ENCODE measurements at regions not wholly inside any gene's neighbourhood (a gene's known extent, or its start where the extent isn't known, plus 50 kb on each side); places are given as distances from the start of the nearest gene placed in this dataset.

GRCh38 chr14:27881063-27881462 lies 885.5 kb upstream of the FOXG1 start:
- ChIA-PET POLR2A (ENCODE audit: unreplicated experiment) (no interaction called here), CTCF (no interaction called here)
- Histone ChIP-seq H3K9ac (ENCODE audit: low read depth, low read length) (no peak overlapping the region), H3K14ac (replicated peaks; ENCODE audit: low read depth, low read length) (no peak overlapping the region), H3K4me2 (ENCODE audit: low read depth, low read length) (no peak overlapping the region), H2BK15ac (ENCODE audit: low read depth, low read length) (no peak overlapping the region), H3K18ac (ENCODE audit: low read depth, low read length) (no peak overlapping the region), H3K9me3 (ENCODE audit: control insufficient read depth, insufficient read depth, low read length) (peaks cover 2% of the 10 kb centered on the region; the same call in 1 of the 2 replicates), H3K9me1 (ENCODE audit: insufficient read depth, low read length) (no peaks in the 10 kb centered on the region), H2AK9ac (replicated peaks; ENCODE audit: low read depth, low read length, poor library complexity) (no peak overlapping the region), H2AFZ (replicated peaks; ENCODE audit: low read length, poor library complexity) (no peak overlapping the region), H4K91ac (ENCODE audit: insufficient read depth, low read depth, low read length) (no peak overlapping the region), H4K20me1 (ENCODE audit: insufficient read depth, low read length) (no peaks in the 10 kb centered on the region), H2AK5ac (ENCODE audit: low read depth, low read length) (no peak overlapping the region), H2BK20ac (ENCODE audit: low read depth, low read length) (no peak overlapping the region), H4K8ac (ENCODE audit: low read depth in 2 of 2, low read length in 2 of 2) (no peak overlapping the region), H3K36me3 (ENCODE audit: control insufficient read depth, insufficient read depth, low read length) (no peaks in the 10 kb centered on the region), H3K56ac (ENCODE audit: extremely low read depth, insufficient read depth, low read length) (no peak overlapping the region), H3K27me3 (ENCODE audit: control insufficient read depth, insufficient read depth, low read length) (no peaks in the 10 kb centered on the region), H3K4me1 (ENCODE audit: control insufficient read depth, insufficient read depth, low read length) (no peaks in the 10 kb centered on the region), H4K5ac (ENCODE audit: low read depth, low read length) (no peak overlapping the region), H2BK120ac (ENCODE audit: low read depth, low read length) (no peak overlapping the region), H3K27ac (ENCODE audit: insufficient read depth, low read length) (no peak overlapping the region), H3K4ac (ENCODE audit: low read depth, low read length) (no peak overlapping the region), H3K4me3 (ENCODE audit: insufficient read depth, low read depth, low read length) (no peak overlapping the region), H2BK5ac (ENCODE audit: low read depth, low read length, poor library complexity, severe bottlenecking) (no peak overlapping the region), H3K79me1 (ENCODE audit: low read depth in 1 of 2, low read length in 2 of 2) (no peaks in the 10 kb centered on the region), H3K23ac (ENCODE audit: low read depth, low read length) (no peak overlapping the region)
- intact Hi-C loops (cut with micrococcal nuclease): no loop called here
- ATAC-seq (ENCODE audit: low read depth) (no peak), DNase-seq (no peak)
- TF ChIP-seq CHD1 (IDR thresholded peaks at IDR 0.05; ENCODE audit: low read depth, low read length): no peak
- TF ChIP-seq CTCF (conservative IDR thresholded peaks at IDR 0.05; ENCODE audit: low read depth, low read length): no peak
- no peak for TF ChIP-seq USF2 (IDR thresholded peaks at IDR 0.05; ENCODE audit: low read depth, low read length)
- TF ChIP-seq RFX5 (IDR thresholded peaks at IDR 0.05; ENCODE audit: low read depth, low read length): no peak
- TF ChIP-seq POLR2A (IDR thresholded peaks at IDR 0.05; ENCODE audit: low read depth, low read length): no peak
- no peak for TF ChIP-seq BHLHE40 (IDR thresholded peaks at IDR 0.05; ENCODE audit: low read depth, low read length)
- TF ChIP-seq FOS (IDR thresholded peaks at IDR 0.05; ENCODE audit: low read depth, low read length): no peak
- no TSS peak for BruUV-seq (replicated peaks)
- in situ Hi-C loops (cut with MboI; ENCODE audit: low sequenced_read_pairs): no loop called here
- dilution Hi-C loops (cut with HindIII; ENCODE audit: low sequenced_read_pairs, unreplicated experiment): no loop called here

Measured in IMR-90 (cell line).